Heart right ventricle (tissue), 16 donors: ENCODE measurements at regions not wholly inside any gene's neighbourhood (a gene's known extent, or its start where the extent isn't known, plus 50 kb on each side); places are given as distances from the start of the nearest gene placed in this dataset.
A peak's percentile ranks its signal among the peaks of the same experiment; 100 is the strongest.

ENCODE experiments used
- ATAC-seq, 8 donors: fragments of 200-7000 bp; cut with Tn5 transposase; one replicate each; pipeline ENCODE4 v1.9.1; 2020; ENCODE audit warnings: mild to moderate bottlenecking in 8 of 8, moderate library complexity in 8 of 8, moderate number of reproducible peaks in 1 of 8
- DNase-seq, 2 donors: peaks; one replicate each; pipeline ENCODE4 v3.0.0-alpha.2; 2020
- H3K27ac ChIP-seq, 10 donors: fragments of 200-600 bp; sonication (generic) in 2 of 10; one replicate each; pipeline versions ENCODE4 v1.5.0 to v1.8.0; 2020 to 2022; ENCODE audit warnings: mild to moderate bottlenecking in 3 of 10
- H3K27me3 ChIP-seq, 7 donors: fragments of 200-600 bp; one replicate each; pipeline ENCODE4 v1.8.0; 2021 to 2022; ENCODE audit warnings: mild to moderate bottlenecking in 2 of 7
- H3K36me3 ChIP-seq, 9 donors: fragments of 200-600 bp; sonication (generic) in 1 of 9; one replicate each; pipeline versions ENCODE4 v1.5.0 to v1.8.0; 2020 to 2022; ENCODE audit warnings: mild to moderate bottlenecking in 2 of 9
- H3K4me1 ChIP-seq, 9 donors: fragments of 200-600 bp; sonication (generic) in 1 of 9; one replicate each; pipeline versions ENCODE4 v1.5.0 to v1.8.0; 2020 to 2022; ENCODE audit warnings: mild to moderate bottlenecking in 4 of 9
- H3K4me3 ChIP-seq, 10 donors: fragments of 200-600 bp; sonication (generic) in 2 of 10; one replicate each; pipeline versions ENCODE4 v1.5.0 to v1.8.0; 2020 to 2022; ENCODE audit warnings: mild to moderate bottlenecking in 7 of 10, moderate library complexity in 2 of 10
- H3K9me3 ChIP-seq, 11 donors: fragments of 200-600 bp in 10 of 11; sonication (generic) in 2 of 11; one replicate each; pipeline versions ENCODE4 v1.5.0 to v1.8.0; 2013 to 2022; ENCODE audit warnings: mild to moderate bottlenecking in 2 of 11, control low read depth in 1 of 11, moderate library complexity in 1 of 11
- CTCF ChIP-seq, 9 donors: fragments of 200-600 bp; sonication (generic) in 2 of 9; IDR thresholded peaks; one replicate each; pipeline versions ENCODE4 v1.5.0 to v1.8.0; 2021 to 2022; ENCODE audit warnings: antibody characterized with exemption in 9 of 9, mild to moderate bottlenecking in 5 of 9, moderate library complexity in 1 of 9
- WGBS, 2 donors: extraction: QIAGEN DNeasy Blood & Tissue Kit; methylation state at CpG; one replicate each; pipeline ENCODE4 v1.1.7; 2013; ENCODE audit warnings: inconsistent platforms in 1 of 2; 5-methylcytosine and 5-hydroxymethylcytosine counted together
- intact Hi-C, 10 donors: fragments of 100-400 bp; cut with DNase I; formaldehyde crosslinking; loops; one replicate each; pipeline versions ENCODE4 v1.11.1 to v1.14.2; 2022
- donor health status: Arrhythmogenic right ventricular cardiomyopathy.
- donor health status: ischemic (EF 13 %, LVEDD 7.1; RV severe dilation, severe dysfunction).
- donor health status: healthy with polysubstance abuse.
- donor health status: DM: no; HTN: yes; CAD: no.
- donor health status: DM: no; HTN: no; CAD: no.
- donor health status: ischemic (EF 25% LVEDD 6.9; RV normal size, moderate dysfunction).
- donor health status: ischemic (EF 25% LVEDD 5.7; RV mildly dilated, moderate dysfunction).
- donor health status: healthy.
- donor health status: DM: yes; HTN: yes; CAD: no.
- donor health status: Ischemic cardiomyopathy.
- donor health status: ischemic (EF 35%, LVEDD 5.7; RV mildly dilated, moderate dysfunction).
- donor health status: nonischemic (EF 11% LVEDD 7.7; RV severe dilation, severe dysfunction).
- donor health status: DM: yes; HTN: yes; CAD: no.
- donor health status: PGD.
- donor health status: ischemic (EF 29% LVEDD 5.4; RV normal size, mild dysfunction).
- donor health status: nonischemic (EF 23%, LVEDD 6.1; RV moderate dilation, normal function).

DNA sequence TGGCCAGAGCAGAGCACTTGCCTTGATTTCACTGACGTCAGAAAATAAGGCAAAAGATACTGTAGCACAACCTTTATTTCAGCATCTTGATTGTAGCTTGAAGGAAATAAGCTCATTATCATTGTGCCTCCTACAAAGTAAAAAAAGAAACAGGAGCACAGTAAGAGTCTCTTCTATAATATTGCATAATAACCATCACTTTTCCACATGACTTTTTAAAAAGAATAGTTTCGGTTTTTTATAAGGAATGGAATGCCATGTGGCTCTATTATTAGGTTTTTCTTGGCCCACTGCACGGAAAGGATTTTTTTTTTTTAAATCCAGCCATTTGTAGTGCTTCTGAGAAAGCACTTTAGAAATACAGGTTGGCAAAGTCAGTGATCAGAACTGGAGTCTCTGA, 655.3 kb downstream of the LRRC70 start:
- H3K27me3 ChIP-seq = no peaks in the 10 kb centered on the region
- peak in 2 of 8 donors; percentile 30 to 52 for ATAC-seq
- no peaks in the 10 kb centered on the region for H3K9me3 ChIP-seq
- H3K27ac ChIP-seq = no peak overlapping the region
- TF ChIP-seq CTCF (IDR thresholded peaks at IDR 0.05) = no peak
- WGBS, 2 donors = 35 to 37% methylated on average over 3 of the region's 3 CpGs
- no peak for DNase-seq
- no peak overlapping the region for H3K4me3 ChIP-seq
- H3K36me3 ChIP-seq = no peaks in the 10 kb centered on the region
- H3K4me1 ChIP-seq = peaks cover 0 to 5% (median 0%) of the 10 kb centered on the region in 9 donors
- intact Hi-C loops = no loop called here

DNA sequence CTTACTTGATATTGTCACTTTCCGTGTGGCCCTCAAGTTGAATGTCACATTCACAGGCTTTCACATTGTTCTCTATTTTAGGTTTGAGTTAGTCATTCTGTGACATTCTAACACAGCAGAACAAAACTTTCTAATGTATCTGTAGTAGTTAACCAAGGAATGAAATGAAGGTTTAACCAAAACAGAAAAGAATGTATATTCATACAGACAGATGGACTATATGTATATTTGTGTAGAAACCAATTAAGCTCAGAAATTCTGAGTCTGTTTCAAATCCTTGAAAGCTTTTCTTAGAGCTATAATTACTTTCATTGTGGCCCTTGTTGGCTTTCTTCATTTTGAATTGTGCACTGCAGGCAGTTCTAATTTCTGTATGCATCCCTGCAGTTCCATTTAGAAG, 654.7 kb downstream of the LRRC70 start:
- TF ChIP-seq CTCF (IDR thresholded peaks at IDR 0.05) = no peak
- WGBS, 2 donors = 53 to 73% methylated on average over 1 of the region's 1 CpG
- ATAC-seq (no peak), DNase-seq (no peak)
- intact Hi-C loops = no loop called here
- Histone ChIP-seq H3K9me3 (no peaks in the 10 kb centered on the region), H3K36me3 (no peaks in the 10 kb centered on the region), H3K4me1 (peaks cover 0 to 5% (median 0%) of the 10 kb centered on the region in 9 donors), H3K27me3 (no peaks in the 10 kb centered on the region), H3K4me3 (no peak overlapping the region), H3K27ac (no peak overlapping the region)

DNA sequence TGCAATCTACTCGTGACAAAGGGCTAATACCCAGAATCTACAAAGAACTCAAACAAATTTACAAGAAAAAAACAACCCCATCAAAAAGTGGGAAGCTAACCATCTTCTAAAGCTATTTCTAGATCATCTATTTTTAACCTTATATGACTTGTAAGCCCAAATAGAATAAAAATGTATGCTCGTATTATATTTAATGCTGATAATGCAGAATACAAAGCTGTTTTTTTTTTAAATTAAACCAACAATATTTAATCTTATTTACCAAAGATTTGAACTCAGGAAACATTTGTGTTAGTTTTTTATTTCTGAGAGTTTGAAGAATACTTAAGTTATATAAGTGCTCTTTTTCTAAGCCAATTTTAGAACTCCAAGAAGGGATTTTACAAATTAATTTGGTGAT, 652.1 kb downstream of the LRRC70 start:
- intact Hi-C loops = no loop called here
- 73 to 86% methylated on average over 2 of the region's 2 CpGs for WGBS, 2 donors
- Histone ChIP-seq H3K4me3 (no peak overlapping the region), H3K27ac (no peak overlapping the region), H3K36me3 (no peaks in the 10 kb centered on the region), H3K27me3 (no peaks in the 10 kb centered on the region), H3K9me3 (no peaks in the 10 kb centered on the region), H3K4me1 (peaks cover 0 to 5% (median 0%) of the 10 kb centered on the region in 9 donors)
- ATAC-seq = no peak
- no peak for TF ChIP-seq CTCF (IDR thresholded peaks at IDR 0.05)
- DNase-seq = no peak

DNA sequence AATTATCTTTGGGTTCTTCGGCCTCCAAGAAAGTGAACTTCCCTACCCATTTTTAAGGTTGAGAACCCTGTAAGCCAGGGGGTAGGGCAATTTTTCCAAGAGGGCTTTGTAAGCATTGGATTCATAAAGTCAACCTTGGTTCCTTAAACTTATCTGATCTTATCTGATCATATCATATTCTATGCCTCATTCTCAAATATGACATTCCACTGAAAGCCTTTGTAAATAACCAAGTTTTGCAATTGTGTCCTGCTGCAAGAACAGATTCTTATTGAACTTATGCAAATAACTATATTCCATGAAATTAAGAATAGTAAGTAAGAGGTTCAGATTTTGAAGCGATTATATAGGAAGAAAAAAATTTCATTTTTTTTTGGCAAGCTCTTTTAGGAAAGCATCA, 649.5 kb downstream of the LRRC70 start:
- Histone ChIP-seq H3K27ac (no peak overlapping the region), H3K9me3 (no peaks in the 10 kb centered on the region), H3K4me3 (no peak overlapping the region), H3K36me3 (no peaks in the 10 kb centered on the region), H3K4me1 (no peaks in the 10 kb centered on the region), H3K27me3 (no peaks in the 10 kb centered on the region)
- intact Hi-C loops = loop anchor here in 1 of 10 donors (10.0 kb wide), 1 partner anchor 63 kb away; no protein-coding TSS in a partner anchor
- DNase-seq = no peak
- ATAC-seq = no peak
- TF ChIP-seq CTCF (IDR thresholded peaks at IDR 0.05) = no peak
- WGBS, 2 donors = 91 to 95% methylated on average over 2 of the region's 2 CpGs
